ENCODE measurements at regions not wholly inside any gene's neighbourhood (a gene's known extent, or its start where the extent isn't known, plus 50 kb on each side); places are given as distances from the start of the nearest gene placed in this dataset.

DNA sequence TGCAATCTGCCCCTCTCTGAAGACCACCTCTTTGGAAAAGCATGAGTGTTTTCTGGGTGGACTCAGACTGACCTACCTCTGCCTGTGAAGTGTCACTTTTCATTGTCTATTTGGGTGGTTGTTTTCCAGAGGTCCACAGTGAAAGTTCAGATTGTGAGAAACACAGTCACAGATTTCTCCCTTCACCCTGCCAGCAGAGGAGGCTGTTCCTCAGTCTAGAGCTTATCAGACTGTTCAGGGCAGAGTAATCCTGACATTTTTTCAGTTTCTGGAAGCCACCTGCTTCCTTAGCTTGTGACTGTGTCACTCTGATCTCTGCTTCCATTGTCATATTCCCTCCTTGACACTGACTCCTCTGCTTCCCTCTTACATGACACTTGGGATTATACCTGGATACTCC is 55.4 kb upstream of the RMP24 start:
- Histone ChIP-seq H2AFZ (ENCODE audit: low read length) (no peak overlapping the region), H3K4me1 (ENCODE audit: control insufficient read depth, extremely low read depth, insufficient read depth, low read length) (no peaks in the 10 kb centered on the region), H4K20me1 (ENCODE audit: control insufficient read depth, extremely low read depth, insufficient read depth, low read length) (no peaks in the 10 kb centered on the region), H3K9me3 (ENCODE audit: control insufficient read depth, insufficient read depth, low read depth, low read length) (no peaks in the 10 kb centered on the region), H3K9ac (ENCODE audit: insufficient read depth, low read length) (no peak overlapping the region), H3K27me3 (ENCODE audit: control insufficient read depth, insufficient read depth, low read length) (no peaks in the 10 kb centered on the region), H3K36me3 (ENCODE audit: control insufficient read depth, insufficient read depth, low read length) (no peaks in the 10 kb centered on the region), H3K79me2 (ENCODE audit: control insufficient read depth, insufficient read depth, low read length) (no peaks in the 10 kb centered on the region), H3K4me2 (ENCODE audit: extremely low read depth, insufficient read depth, low read length) (no peak overlapping the region), H3K27ac (ENCODE audit: insufficient read depth, low read length) (no peak overlapping the region), H3K4me3 (replicated peaks in 1 of 4; ENCODE audit: control extremely low read depth in 1 of 4, insufficient read depth in 1 of 4, low read depth in 3 of 4, low read length in 4 of 4) (no peak overlapping the region)
- no peak for DNase-seq (ENCODE audit: low read depth in 2 of 2)
- TF ChIP-seq EZH2 (IDR thresholded peaks at IDR 0.05; ENCODE audit: low read length, missing control alignments): no peak
- TF ChIP-seq, protein P1, sequence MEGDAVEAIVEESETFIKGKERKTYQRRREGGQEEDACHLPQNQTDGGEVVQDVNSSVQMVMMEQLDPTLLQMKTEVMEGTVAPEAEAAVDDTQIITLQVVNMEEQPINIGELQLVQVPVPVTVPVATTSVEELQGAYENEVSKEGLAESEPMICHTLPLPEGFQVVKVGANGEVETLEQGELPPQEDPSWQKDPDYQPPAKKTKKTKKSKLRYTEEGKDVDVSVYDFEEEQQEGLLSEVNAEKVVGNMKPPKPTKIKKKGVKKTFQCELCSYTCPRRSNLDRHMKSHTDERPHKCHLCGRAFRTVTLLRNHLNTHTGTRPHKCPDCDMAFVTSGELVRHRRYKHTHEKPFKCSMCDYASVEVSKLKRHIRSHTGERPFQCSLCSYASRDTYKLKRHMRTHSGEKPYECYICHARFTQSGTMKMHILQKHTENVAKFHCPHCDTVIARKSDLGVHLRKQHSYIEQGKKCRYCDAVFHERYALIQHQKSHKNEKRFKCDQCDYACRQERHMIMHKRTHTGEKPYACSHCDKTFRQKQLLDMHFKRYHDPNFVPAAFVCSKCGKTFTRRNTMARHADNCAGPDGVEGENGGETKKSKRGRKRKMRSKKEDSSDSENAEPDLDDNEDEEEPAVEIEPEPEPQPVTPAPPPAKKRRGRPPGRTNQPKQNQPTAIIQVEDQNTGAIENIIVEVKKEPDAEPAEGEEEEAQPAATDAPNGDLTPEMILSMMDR (conservative IDR thresholded peaks at IDR 0.05 in 1 of 2, IDR thresholded peaks at IDR 0.05 in 1 of 2; ENCODE audit: low read depth in 1 of 2, low read length in 2 of 2): no peak

DNA sequence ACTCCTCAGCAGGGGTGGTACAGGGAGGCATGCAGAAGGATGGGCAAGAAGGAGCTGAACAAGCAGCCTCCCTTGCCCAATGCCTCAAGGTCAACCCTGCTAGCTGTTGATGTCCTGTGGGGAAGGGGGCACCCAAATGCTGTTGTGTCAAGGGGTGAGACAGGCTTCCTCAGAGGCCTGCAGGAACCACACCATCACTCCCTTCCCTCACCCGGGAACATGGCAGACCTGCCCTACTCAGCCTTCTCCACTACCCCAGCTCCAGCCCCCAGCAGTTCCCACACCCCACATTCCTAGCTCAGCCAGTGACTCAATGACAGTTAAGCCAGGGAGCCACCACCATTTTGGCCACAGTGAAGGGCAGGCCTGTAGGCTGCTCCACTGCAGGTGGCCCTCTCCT is 53.9 kb upstream of the RMP24 start:
- no peaks in the 10 kb centered on the region for H3K36me3 ChIP-seq (ENCODE audit: control insufficient read depth, insufficient read depth, low read length)
- no peak overlapping the region for H3K4me3 ChIP-seq (replicated peaks in 1 of 4; ENCODE audit: control extremely low read depth in 1 of 4, insufficient read depth in 1 of 4, low read depth in 3 of 4, low read length in 4 of 4)
- no peaks in the 10 kb centered on the region for H3K27me3 ChIP-seq (ENCODE audit: control insufficient read depth, insufficient read depth, low read length)
- no peaks in the 10 kb centered on the region for H3K4me1 ChIP-seq (ENCODE audit: control insufficient read depth, extremely low read depth, insufficient read depth, low read length)
- H3K79me2 ChIP-seq (ENCODE audit: control insufficient read depth, insufficient read depth, low read length): no peaks in the 10 kb centered on the region
- H3K9me3 ChIP-seq (ENCODE audit: control insufficient read depth, insufficient read depth, low read depth, low read length): no peaks in the 10 kb centered on the region
- H2AFZ ChIP-seq (ENCODE audit: low read length): no peak overlapping the region
- no peaks in the 10 kb centered on the region for H4K20me1 ChIP-seq (ENCODE audit: control insufficient read depth, extremely low read depth, insufficient read depth, low read length)
- H3K27ac ChIP-seq (ENCODE audit: insufficient read depth, low read length): no peak overlapping the region
- DNase-seq (ENCODE audit: low read depth in 2 of 2): no peak
- no peak overlapping the region for H3K9ac ChIP-seq (ENCODE audit: insufficient read depth, low read length)
- no peak overlapping the region for H3K4me2 ChIP-seq (ENCODE audit: extremely low read depth, insufficient read depth, low read length)
- no peak for TF ChIP-seq EZH2 (IDR thresholded peaks at IDR 0.05; ENCODE audit: low read length, missing control alignments)
- TF ChIP-seq, protein P1 (conservative IDR thresholded peaks at IDR 0.05 in 1 of 2, IDR thresholded peaks at IDR 0.05 in 1 of 2; ENCODE audit: low read depth in 1 of 2, low read length in 2 of 2): no peak

DNA sequence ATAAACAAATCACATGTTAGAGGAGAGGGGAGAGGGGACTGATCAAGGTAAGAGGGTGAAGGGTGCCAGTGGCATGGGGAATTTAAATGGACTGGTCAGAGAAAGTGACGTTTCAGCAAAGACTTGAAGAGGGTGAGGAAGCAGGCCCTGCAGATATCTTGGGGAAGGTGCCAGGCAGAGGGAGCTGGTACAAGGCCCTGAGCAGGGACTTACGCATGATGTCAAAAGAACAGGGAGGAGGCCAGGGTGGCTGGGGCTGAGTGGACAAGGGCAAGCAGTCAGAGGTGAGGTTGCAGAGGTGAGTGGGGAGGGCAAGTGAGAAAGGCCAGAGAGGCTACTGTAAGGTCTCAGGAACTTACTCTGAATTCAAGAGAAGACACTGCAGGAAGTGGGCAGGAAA is 53.3 kb upstream of the RMP24 start:
- Histone ChIP-seq H3K27me3 (ENCODE audit: control insufficient read depth, insufficient read depth, low read length) (no peaks in the 10 kb centered on the region), H3K79me2 (ENCODE audit: control insufficient read depth, insufficient read depth, low read length) (no peaks in the 10 kb centered on the region), H3K4me1 (ENCODE audit: control insufficient read depth, extremely low read depth, insufficient read depth, low read length) (no peaks in the 10 kb centered on the region), H3K9ac (ENCODE audit: insufficient read depth, low read length) (no peak overlapping the region), H3K9me3 (ENCODE audit: control insufficient read depth, insufficient read depth, low read depth, low read length) (no peaks in the 10 kb centered on the region), H4K20me1 (ENCODE audit: control insufficient read depth, extremely low read depth, insufficient read depth, low read length) (no peaks in the 10 kb centered on the region), H2AFZ (ENCODE audit: low read length) (no peak overlapping the region), H3K4me2 (ENCODE audit: extremely low read depth, insufficient read depth, low read length) (no peak overlapping the region), H3K27ac (ENCODE audit: insufficient read depth, low read length) (no peak overlapping the region), H3K4me3 (replicated peaks in 1 of 4; ENCODE audit: control extremely low read depth in 1 of 4, insufficient read depth in 1 of 4, low read depth in 3 of 4, low read length in 4 of 4) (no peak overlapping the region), H3K36me3 (ENCODE audit: control insufficient read depth, insufficient read depth, low read length) (no peaks in the 10 kb centered on the region)
- DNase-seq (ENCODE audit: low read depth in 2 of 2): no peak
- TF ChIP-seq, protein P1 (conservative IDR thresholded peaks at IDR 0.05 in 1 of 2, IDR thresholded peaks at IDR 0.05 in 1 of 2; ENCODE audit: low read depth in 1 of 2, low read length in 2 of 2): no peak
- TF ChIP-seq EZH2 (IDR thresholded peaks at IDR 0.05; ENCODE audit: low read length, missing control alignments): no peak
